WERI-Rb-1 (cell line): ENCODE measurements at regions not wholly inside any gene's neighbourhood (a gene's known extent, or its start where the extent isn't known, plus 50 kb on each side); places are given as distances from the start of the nearest gene placed in this dataset.

Source experiments
- DNase-seq: peaks from one replicate; pipeline ENCODE4 v3.0.0-alpha.2; 2020
- H3K27ac ChIP-seq: fragments of 250-450 bp; sonication (Bioruptor Pico); 2 replicates; pipeline ENCODE4 v1.5.1; 2020; ENCODE audit warnings: mild to moderate bottlenecking, moderate library complexity
- H3K27me3 ChIP-seq: fragments of 250-450 bp; sonication (Bioruptor Pico); 2 replicates; pipeline ENCODE4 v1.5.1; 2021; ENCODE audit warnings: mild to moderate bottlenecking, low read depth, moderate library complexity; ENCODE audit not compliant: insufficient read depth, severe bottlenecking
- H3K36me3 ChIP-seq: fragments of 250-450 bp; sonication (Bioruptor Pico); 2 replicates; pipeline ENCODE4 v1.5.1; 2020; ENCODE audit warnings: mild to moderate bottlenecking, moderate library complexity
- H3K4me3 ChIP-seq: 2 replicates; pipeline ENCODE4 v1.5.1; 2011; ENCODE audit warnings: low read depth, mild to moderate bottlenecking, control low read depth, low read length
- H3K9me3 ChIP-seq: fragments of 250-450 bp; sonication (Bioruptor Pico); 2 replicates; pipeline ENCODE4 v1.5.1; 2021; ENCODE audit warnings: mild to moderate bottlenecking, moderate library complexity; ENCODE audit not compliant: severe bottlenecking
- TF ChIP-seq, protein P1 (sequence below): IDR thresholded peaks from 2 replicates; pipeline ENCODE4 v1.5.1; 2011; ENCODE audit warnings: low read depth, mild to moderate bottlenecking, control low read depth, inconsistent platforms, low read length

DNA sequence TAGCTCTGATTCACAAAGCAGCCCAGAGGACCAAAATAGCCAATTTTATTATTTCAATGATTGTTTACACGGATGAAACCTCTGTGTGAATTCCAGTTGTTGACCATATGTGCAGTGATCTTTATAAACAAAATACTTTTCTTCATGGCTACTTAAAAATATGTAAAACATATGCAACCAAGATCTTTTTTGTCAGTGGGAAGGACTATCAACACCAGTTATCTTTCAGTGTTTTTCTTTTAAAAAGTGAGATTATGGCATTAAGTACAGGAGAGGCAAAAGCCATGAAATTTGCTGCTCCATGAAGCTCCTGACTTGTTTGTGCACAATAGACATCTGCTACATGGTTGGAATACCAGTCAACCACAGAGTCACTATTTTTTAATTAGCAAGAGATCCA is 184.4 kb downstream of the DKK2 start:
- H3K27me3 ChIP-seq: no peaks in the 10 kb centered on the region
- H3K9me3 ChIP-seq: no peaks in the 10 kb centered on the region
- H3K36me3 ChIP-seq: no peaks in the 10 kb centered on the region
- H3K4me3 ChIP-seq: no peak overlapping the region
- no peak for DNase-seq
- TF ChIP-seq, protein P1, sequence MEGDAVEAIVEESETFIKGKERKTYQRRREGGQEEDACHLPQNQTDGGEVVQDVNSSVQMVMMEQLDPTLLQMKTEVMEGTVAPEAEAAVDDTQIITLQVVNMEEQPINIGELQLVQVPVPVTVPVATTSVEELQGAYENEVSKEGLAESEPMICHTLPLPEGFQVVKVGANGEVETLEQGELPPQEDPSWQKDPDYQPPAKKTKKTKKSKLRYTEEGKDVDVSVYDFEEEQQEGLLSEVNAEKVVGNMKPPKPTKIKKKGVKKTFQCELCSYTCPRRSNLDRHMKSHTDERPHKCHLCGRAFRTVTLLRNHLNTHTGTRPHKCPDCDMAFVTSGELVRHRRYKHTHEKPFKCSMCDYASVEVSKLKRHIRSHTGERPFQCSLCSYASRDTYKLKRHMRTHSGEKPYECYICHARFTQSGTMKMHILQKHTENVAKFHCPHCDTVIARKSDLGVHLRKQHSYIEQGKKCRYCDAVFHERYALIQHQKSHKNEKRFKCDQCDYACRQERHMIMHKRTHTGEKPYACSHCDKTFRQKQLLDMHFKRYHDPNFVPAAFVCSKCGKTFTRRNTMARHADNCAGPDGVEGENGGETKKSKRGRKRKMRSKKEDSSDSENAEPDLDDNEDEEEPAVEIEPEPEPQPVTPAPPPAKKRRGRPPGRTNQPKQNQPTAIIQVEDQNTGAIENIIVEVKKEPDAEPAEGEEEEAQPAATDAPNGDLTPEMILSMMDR: no peak
- H3K27ac ChIP-seq: no peak overlapping the region

- no peak overlapping the region for H3K4me3 ChIP-seq
- DNase-seq: no peak
- H3K27ac ChIP-seq: no peak overlapping the region
- no peaks in the 10 kb centered on the region for H3K36me3 ChIP-seq
- H3K27me3 ChIP-seq: no peaks in the 10 kb centered on the region
- TF ChIP-seq, protein P1: no peak
- no peaks in the 10 kb centered on the region for H3K9me3 ChIP-seq
Measured at GRCh38 chr4:106850691-106851090, 185.4 kb downstream of the DKK2 start.

GRCh38 chr4:106835919-106836318 is 200.2 kb downstream of the DKK2 start:
- Histone ChIP-seq H3K27me3 (no peaks in the 10 kb centered on the region), H3K36me3 (no peaks in the 10 kb centered on the region)
- TF ChIP-seq, protein P1: no peak

DNA sequence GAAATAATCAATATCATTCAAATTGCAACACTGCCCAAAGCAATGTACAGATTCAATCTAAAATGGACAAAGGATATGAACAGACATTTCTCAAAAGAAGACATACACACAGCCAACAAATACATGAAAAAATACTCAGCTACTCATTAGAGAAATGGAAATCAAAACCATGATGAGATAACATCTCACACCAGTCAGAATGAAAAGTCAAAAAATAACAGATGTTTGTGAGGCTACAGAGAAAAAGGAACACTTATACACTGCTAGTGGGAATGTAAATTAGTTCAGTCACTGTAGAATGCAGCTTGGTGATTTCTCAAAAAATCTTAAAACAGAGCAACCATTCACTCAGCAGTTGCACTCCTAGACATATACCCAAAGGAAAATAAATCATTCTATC is 205.2 kb downstream of the DKK2 start:
- Histone ChIP-seq H3K27me3 (no peaks in the 10 kb centered on the region), H3K27ac (no peak overlapping the region), H3K4me3 (no peak overlapping the region), H3K9me3 (no peaks in the 10 kb centered on the region), H3K36me3 (no peaks in the 10 kb centered on the region)
- DNase-seq: no peak
- TF ChIP-seq, protein P1: no peak

More at GRCh38 chr4:106835919-106836318, 200.2 kb downstream of the DKK2 start:
- DNase-seq: no peak
- Histone ChIP-seq H3K4me3 (no peak overlapping the region), H3K27ac (no peak overlapping the region), H3K9me3 (peaks cover 9% of the 10 kb centered on the region)

DNA sequence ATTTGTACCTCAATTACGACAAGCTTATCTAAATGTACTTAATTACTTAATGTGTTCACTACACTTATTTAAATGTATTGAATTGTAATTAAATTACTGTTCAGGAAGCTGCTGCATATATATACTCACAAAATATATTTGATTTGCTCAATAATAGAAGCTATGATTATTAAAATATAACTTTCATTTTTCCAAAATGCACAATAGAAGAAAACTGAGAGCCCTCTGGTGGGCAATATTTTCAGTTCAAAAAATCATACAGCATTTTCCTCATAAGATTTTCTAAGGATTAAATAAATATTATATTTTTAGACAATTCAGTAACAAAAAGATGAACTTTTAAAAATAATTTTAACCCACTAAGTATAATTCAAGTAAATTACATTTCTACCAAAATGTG is 217.3 kb downstream of the DKK2 start:
- no peaks in the 10 kb centered on the region for H3K36me3 ChIP-seq
- DNase-seq: no peak
- H3K9me3 ChIP-seq: peaks cover 8% of the 10 kb centered on the region
- no peaks in the 10 kb centered on the region for H3K27me3 ChIP-seq
- no peak overlapping the region for H3K27ac ChIP-seq
- TF ChIP-seq, protein P1: no peak
- H3K4me3 ChIP-seq: no peak overlapping the region

DNA sequence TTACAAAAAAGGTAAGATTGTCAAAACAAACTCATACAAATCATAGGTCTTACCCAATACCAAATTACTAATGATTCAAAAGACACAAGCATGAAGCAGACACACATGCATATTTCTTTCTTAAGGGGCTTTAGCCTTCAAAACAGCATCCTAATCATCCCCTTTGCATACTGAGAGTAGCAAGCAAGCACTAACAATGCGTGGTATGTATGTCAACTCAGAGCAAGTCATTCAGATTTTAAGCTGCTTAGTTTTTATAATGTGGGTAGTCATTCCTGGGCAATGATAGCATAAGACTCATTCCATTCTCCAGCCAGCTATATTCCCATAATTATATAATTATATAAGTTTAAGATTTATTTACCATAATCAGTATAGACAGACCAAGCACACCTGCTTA is 219.6 kb downstream of the DKK2 start:
- TF ChIP-seq, protein P1: no peak

More for the DNA sequence above, 219.6 kb downstream of the DKK2 start:
- Histone ChIP-seq H3K4me3 (no peak overlapping the region), H3K27ac (no peak overlapping the region), H3K9me3 (no peaks in the 10 kb centered on the region), H3K27me3 (no peaks in the 10 kb centered on the region), H3K36me3 (no peaks in the 10 kb centered on the region)
- no peak for DNase-seq
